A673 (cell line): ENCODE measurements at regions not wholly inside any gene's neighbourhood (a gene's known extent, or its start where the extent isn't known, plus 50 kb on each side); places are given as distances from the start of the nearest gene placed in this dataset.
"Not testable (repeated sequence)": the region's sequence is repeated elsewhere in the genome, so short reads cannot be mapped to it uniquely, and the experiment has no call there.

Source experiments
- BruUV-seq: library from RNA; stranded (reverse); fragments of 400-500 nt; replicated peaks from 2 replicates; lab custom pipeline; 2021; lab: Mats Ljungman, UMichigan
- CTCF ChIA-PET: fragments of 300-600 bp; sonication (Branson Sonifier 250); formaldehyde crosslinking; loops from one replicate; lab custom pipeline; 2022; ENCODE audit warnings: antibody characterized with exemption; lab: Charles Lee
- POLR2A ChIA-PET: fragments of 300-600 bp; sonication (Branson Sonifier 250); formaldehyde crosslinking; loops from one replicate; lab custom pipeline; 2022; ENCODE audit warnings: antibody characterized with exemption; ENCODE audit not compliant: low non-redundant PET; lab: Charles Lee
- DNase-seq: peaks from one replicate; pipeline ENCODE4 v3.0.0-alpha.2; 2015; ENCODE audit warnings: low spot score
- H3K27ac ChIP-seq: fragments of 200-600 bp; sonication (generic); 2 replicates; pipeline ENCODE4 v1.5.1; 2016; ENCODE audit warnings: mixed run types, low read depth, mild to moderate bottlenecking, mixed read lengths, antibody characterized with exemption, low read length; ENCODE audit not compliant: poor library complexity, severe bottlenecking
- H3K27me3 ChIP-seq: fragments of 200-600 bp; sonication (generic); replicated peaks from 2 replicates; pipeline ENCODE4 v1.6.1; 2017; ENCODE audit warnings: mixed run types, low read depth, mild to moderate bottlenecking, mixed read lengths, antibody characterized with exemption, low read length; ENCODE audit not compliant: insufficient read depth, poor library complexity
- H3K36me3 ChIP-seq: fragments of 200-600 bp; sonication (generic); 2 replicates; pipeline ENCODE4 v1.6.1; 2016; ENCODE audit warnings: mixed run types, mild to moderate bottlenecking, mixed read lengths, antibody characterized with exemption, low read length; ENCODE audit not compliant: insufficient read depth, poor library complexity, severe bottlenecking
- H3K4me1 ChIP-seq: fragments of 200-600 bp; sonication (generic); 2 replicates; pipeline ENCODE4 v1.6.1; 2017; ENCODE audit warnings: mixed run types, mild to moderate bottlenecking, mixed read lengths, antibody characterized with exemption, low read length; ENCODE audit not compliant: insufficient read depth, poor library complexity, severe bottlenecking
- H3K4me3 ChIP-seq: fragments of 200-600 bp; sonication (generic); 2 replicates; pipeline ENCODE4 v1.5.1; 2016; ENCODE audit warnings: low read depth, mixed run types, mild to moderate bottlenecking, mixed read lengths, low read length; ENCODE audit not compliant: poor library complexity, severe bottlenecking
- H3K9me3 ChIP-seq: fragments of 200-600 bp; sonication (generic); 2 replicates; pipeline ENCODE4 v1.6.1; 2016; ENCODE audit warnings: mixed run types, low read depth, mild to moderate bottlenecking, mixed read lengths, antibody characterized with exemption, low read length; ENCODE audit not compliant: poor library complexity, severe bottlenecking
- EZH2 ChIP-seq: fragments of 200-600 bp; sonication (generic); IDR thresholded peaks from 2 replicates; pipeline ENCODE4 v1.6.1; 2017; ENCODE audit warnings: borderline replicate concordance, low read depth, mild to moderate bottlenecking, mixed read lengths, antibody characterized with exemption, low read length; ENCODE audit not compliant: poor library complexity, severe bottlenecking
- intact Hi-C: fragments of 100-400 bp; cut with micrococcal nuclease; formaldehyde crosslinking; loops from one replicate; pipeline ENCODE4 v1.10.0; 2022; ENCODE audit not compliant: unreplicated experiment
- TF ChIP-seq, protein P1 (sequence below): fragments of 300-800, 200-600 bp; sonication (generic); conservative IDR thresholded peaks from 2 replicates; pipeline ENCODE4 v1.5.1; 2017; ENCODE audit warnings: low read depth, mild to moderate bottlenecking, antibody characterized with exemption, low read length, moderate library complexity, mixed read lengths

DNA sequence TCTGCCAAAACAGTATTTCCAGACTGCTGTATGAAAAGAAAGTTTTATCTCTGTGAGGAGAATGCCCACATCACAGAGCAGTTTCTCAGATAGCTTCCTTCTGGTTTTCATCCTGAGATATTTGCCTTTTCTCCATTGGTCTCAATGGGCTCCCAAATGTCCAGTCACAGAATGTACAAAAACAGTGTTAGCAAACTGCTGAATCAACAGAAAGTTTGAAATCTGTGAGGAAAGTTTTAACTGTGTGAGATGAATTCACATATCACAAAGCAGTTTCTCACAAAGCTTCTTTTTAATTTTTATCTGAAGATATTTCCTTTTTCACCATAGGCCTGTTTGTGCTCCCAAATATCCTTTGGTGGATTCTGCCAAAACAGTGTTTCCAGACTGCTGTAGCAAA, 207.2 kb upstream of the TRIM48 start:
- BruUV-seq, result no TSS peak
- intact Hi-C loops, result no loop called here
- Histone ChIP-seq H3K36me3 (no peaks in the 10 kb centered on the region), H3K9me3 (peaks cover 90% of the 10 kb centered on the region), H3K27ac (no peak overlapping the region), H3K4me3 (no peak overlapping the region), H3K4me1 (no peaks in the 10 kb centered on the region), H3K27me3 (no peaks in the 10 kb centered on the region)
- TF ChIP-seq, protein P1, sequence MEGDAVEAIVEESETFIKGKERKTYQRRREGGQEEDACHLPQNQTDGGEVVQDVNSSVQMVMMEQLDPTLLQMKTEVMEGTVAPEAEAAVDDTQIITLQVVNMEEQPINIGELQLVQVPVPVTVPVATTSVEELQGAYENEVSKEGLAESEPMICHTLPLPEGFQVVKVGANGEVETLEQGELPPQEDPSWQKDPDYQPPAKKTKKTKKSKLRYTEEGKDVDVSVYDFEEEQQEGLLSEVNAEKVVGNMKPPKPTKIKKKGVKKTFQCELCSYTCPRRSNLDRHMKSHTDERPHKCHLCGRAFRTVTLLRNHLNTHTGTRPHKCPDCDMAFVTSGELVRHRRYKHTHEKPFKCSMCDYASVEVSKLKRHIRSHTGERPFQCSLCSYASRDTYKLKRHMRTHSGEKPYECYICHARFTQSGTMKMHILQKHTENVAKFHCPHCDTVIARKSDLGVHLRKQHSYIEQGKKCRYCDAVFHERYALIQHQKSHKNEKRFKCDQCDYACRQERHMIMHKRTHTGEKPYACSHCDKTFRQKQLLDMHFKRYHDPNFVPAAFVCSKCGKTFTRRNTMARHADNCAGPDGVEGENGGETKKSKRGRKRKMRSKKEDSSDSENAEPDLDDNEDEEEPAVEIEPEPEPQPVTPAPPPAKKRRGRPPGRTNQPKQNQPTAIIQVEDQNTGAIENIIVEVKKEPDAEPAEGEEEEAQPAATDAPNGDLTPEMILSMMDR, result no peak
- POLR2A ChIA-PET, result no interaction called here
- no peak for DNase-seq
- CTCF ChIA-PET, result no interaction called here

DNA sequence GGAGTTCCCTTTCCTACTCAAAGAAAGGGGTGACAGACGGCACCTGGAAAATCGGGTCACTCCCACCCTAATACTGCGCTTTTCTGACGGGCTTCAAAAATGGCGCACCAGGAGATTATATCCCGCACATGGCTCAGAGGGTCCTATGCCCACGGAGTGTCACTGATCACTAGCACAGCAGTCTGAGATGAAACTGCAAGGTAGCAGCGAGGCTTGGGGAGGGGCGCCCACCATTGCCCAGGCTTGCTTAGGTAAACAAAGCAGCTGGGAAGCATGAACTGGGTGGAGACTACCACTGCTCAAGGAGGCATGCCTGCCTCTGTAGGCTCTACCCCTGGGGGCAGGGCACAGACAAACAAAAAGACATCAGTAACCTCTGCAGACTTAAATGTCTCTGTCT, 177.4 kb upstream of the TRIM48 start:
- BruUV-seq, H3K4me1 ChIP-seq, H3K27me3 ChIP-seq, H3K4me3 ChIP-seq, DNase-seq, H3K27ac ChIP-seq, POLR2A ChIA-PET, H3K36me3 ChIP-seq, CTCF ChIA-PET: not testable (repeated sequence)
- H3K9me3 ChIP-seq, result peaks cover 40% of the 10 kb centered on the region
- intact Hi-C loops, result loop anchor here (10.0 kb wide), 1 partner anchor 130 kb away; no protein-coding TSS in a partner anchor

GRCh38 chr11:55106391-55106790, 155.6 kb upstream of the TRIM48 start:
- H3K4me1 ChIP-seq, result no peaks in the 10 kb centered on the region
- no TSS peak for BruUV-seq
- DNase-seq, result no peak
- H3K36me3 ChIP-seq, result no peaks in the 10 kb centered on the region
- H3K4me3 ChIP-seq, result no peak overlapping the region
- ChIA-PET CTCF (no interaction called here), POLR2A (no interaction called here)
- no peaks in the 10 kb centered on the region for H3K27me3 ChIP-seq
- intact Hi-C loops, result no loop called here
- H3K27ac ChIP-seq, result no peak overlapping the region
- peaks cover 62% of the 10 kb centered on the region for H3K9me3 ChIP-seq
- TF ChIP-seq EZH2, result no peak
- TF ChIP-seq, protein P1, result no peak
